HepG2 (cell line): ENCODE measurements at regions not wholly inside any gene's neighbourhood (a gene's known extent, or its start where the extent isn't known, plus 50 kb on each side); places are given as distances from the start of the nearest gene placed in this dataset.

Source experiments
- KLF16 ChIP-seq, 2 experiments: sonication (generic) in 1 of 2; formaldehyde crosslinking in 1 of 2; IDR thresholded peaks; 2 replicates each; pipeline versions ENCODE4 v1.6.1 to v1.8.0; 2016 to 2023; ENCODE audit warnings: missing genetic modification reagents in 2 of 2, missing compliant biosample characterization in 1 of 2
- PAX8 ChIP-seq: sonication (generic); formaldehyde crosslinking; IDR thresholded peaks from 2 replicates; pipeline ENCODE4 v1.8.0; 2022; ENCODE audit warnings: mild to moderate bottlenecking, missing genetic modification reagents, borderline replicate concordance
- PHF21A ChIP-seq: sonication (generic); formaldehyde crosslinking; IDR thresholded peaks from 2 replicates; pipeline ENCODE4 v1.5.0; 2020; ENCODE audit warnings: mild to moderate bottlenecking, missing genetic modification reagents
- POLR2A ChIP-seq, 2 experiments: IDR thresholded peaks; 2 replicates each; pipeline ENCODE4 v1.6.1; 2011; ENCODE audit warnings: low read depth in 2 of 2, low read length in 2 of 2, mild to moderate bottlenecking in 1 of 2, moderate library complexity in 1 of 2; ENCODE audit not compliant: insufficient read depth in 1 of 2
- POLR2AphosphoS5 ChIP-seq: IDR thresholded peaks from 2 replicates; pipeline ENCODE4 v1.6.1; 2012; ENCODE audit warnings: low read depth, low read length
- SOX5 ChIP-seq: IDR thresholded peaks from 2 replicates; pipeline ENCODE4 v1.6.1; 2016; ENCODE audit warnings: borderline replicate concordance
- U2AF2 ChIP-seq: fragments of 200-400 bp; formaldehyde crosslinking; IDR thresholded peaks from 2 replicates; pipeline ENCODE4 v1.6.1; 2017; ENCODE audit warnings: low read depth, mild to moderate bottlenecking, low read length
- ZBTB7A ChIP-seq: sonication (generic); formaldehyde crosslinking; IDR thresholded peaks from 2 replicates; pipeline ENCODE4 v1.8.0; 2022; ENCODE audit warnings: mild to moderate bottlenecking, missing genetic modification reagents
- ZNF460 ChIP-seq: sonication (generic); formaldehyde crosslinking; IDR thresholded peaks from 2 replicates; pipeline ENCODE4 v1.5.1; 2020; ENCODE audit warnings: missing genetic modification reagents, mild to moderate bottlenecking, borderline replicate concordance
- TF ChIP-seq, protein P1 (sequence below): sonication (generic); formaldehyde crosslinking; IDR thresholded peaks from 2 replicates; pipeline ENCODE4 v1.4.0; 2020; ENCODE audit warnings: missing genetic modification reagents
- TF ChIP-seq, protein P2 (sequence below): sonication (generic); formaldehyde crosslinking; conservative IDR thresholded peaks from 2 replicates; pipeline ENCODE4 v1.8.1; 2023; ENCODE audit warnings: missing genetic modification reagents

DNA sequence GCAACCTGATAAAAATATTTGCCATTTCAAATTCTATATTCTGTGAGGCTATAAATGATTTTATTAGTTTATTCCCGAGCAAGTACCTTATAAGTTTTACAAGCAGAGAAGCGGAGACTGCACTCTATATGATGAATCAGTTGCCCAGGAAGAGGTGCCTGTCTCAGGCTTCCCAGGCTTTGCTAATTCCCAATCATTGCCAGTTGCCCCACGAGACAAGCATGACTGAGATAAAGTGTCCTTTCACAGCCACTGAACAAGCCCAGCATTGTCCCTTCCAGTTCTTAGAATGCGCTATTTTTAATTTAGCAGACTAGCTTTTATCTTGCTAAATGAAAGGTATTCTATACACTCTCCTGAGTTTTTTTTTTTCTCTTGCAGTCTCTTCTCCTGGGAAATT lies 260.7 kb downstream of the ALDH8A1 start:
- TF ChIP-seq, protein P1, sequence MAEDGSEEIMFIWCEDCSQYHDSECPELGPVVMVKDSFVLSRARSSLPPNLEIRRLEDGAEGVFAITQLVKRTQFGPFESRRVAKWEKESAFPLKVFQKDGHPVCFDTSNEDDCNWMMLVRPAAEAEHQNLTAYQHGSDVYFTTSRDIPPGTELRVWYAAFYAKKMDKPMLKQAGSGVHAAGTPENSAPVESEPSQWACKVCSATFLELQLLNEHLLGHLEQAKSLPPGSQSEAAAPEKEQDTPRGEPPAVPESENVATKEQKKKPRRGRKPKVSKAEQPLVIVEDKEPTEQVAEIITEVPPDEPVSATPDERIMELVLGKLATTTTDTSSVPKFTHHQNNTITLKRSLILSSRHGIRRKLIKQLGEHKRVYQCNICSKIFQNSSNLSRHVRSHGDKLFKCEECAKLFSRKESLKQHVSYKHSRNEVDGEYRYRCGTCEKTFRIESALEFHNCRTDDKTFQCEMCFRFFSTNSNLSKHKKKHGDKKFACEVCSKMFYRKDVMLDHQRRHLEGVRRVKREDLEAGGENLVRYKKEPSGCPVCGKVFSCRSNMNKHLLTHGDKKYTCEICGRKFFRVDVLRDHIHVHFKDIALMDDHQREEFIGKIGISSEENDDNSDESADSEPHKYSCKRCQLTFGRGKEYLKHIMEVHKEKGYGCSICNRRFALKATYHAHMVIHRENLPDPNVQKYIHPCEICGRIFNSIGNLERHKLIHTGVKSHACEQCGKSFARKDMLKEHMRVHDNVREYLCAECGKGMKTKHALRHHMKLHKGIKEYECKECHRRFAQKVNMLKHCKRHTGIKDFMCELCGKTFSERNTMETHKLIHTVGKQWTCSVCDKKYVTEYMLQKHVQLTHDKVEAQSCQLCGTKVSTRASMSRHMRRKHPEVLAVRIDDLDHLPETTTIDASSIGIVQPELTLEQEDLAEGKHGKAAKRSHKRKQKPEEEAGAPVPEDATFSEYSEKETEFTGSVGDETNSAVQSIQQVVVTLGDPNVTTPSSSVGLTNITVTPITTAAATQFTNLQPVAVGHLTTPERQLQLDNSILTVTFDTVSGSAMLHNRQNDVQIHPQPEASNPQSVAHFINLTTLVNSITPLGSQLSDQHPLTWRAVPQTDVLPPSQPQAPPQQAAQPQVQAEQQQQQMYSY (CRISPR knock-in tag), result no peak
- TF ChIP-seq SOX5 (CRISPR knock-in tag) (no peak), POLR2AphosphoS5 (no peak), PAX8 (CRISPR knock-in tag) (no peak), ZBTB7A (CRISPR knock-in tag) (no peak), KLF16 (CRISPR knock-in tag; IDR thresholded peaks at IDR 0.05) (no peak), U2AF2 (no peak), ZNF460 (CRISPR knock-in tag) (no peak), POLR2A (IDR thresholded peaks at IDR 0.05; ENCODE audit: insufficient read depth in 1 of 2, low read depth in 2 of 2, low read length in 2 of 2) (no peak), PHF21A (CRISPR knock-in tag) (no peak)
- TF ChIP-seq, protein P2, sequence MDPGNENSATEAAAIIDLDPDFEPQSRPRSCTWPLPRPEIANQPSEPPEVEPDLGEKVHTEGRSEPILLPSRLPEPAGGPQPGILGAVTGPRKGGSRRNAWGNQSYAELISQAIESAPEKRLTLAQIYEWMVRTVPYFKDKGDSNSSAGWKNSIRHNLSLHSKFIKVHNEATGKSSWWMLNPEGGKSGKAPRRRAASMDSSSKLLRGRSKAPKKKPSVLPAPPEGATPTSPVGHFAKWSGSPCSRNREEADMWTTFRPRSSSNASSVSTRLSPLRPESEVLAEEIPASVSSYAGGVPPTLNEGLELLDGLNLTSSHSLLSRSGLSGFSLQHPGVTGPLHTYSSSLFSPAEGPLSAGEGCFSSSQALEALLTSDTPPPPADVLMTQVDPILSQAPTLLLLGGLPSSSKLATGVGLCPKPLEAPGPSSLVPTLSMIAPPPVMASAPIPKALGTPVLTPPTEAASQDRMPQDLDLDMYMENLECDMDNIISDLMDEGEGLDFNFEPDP (CRISPR knock-in tag), result no peak
